Transverse colon (tissue), 3 donors: ENCODE measurements at regions not wholly inside any gene's neighbourhood (a gene's known extent, or its start where the extent isn't known, plus 50 kb on each side); places are given as distances from the start of the nearest gene placed in this dataset.

Source experiments
- POLR2A ChIP-seq: fragments of 450-650 bp; IDR thresholded peaks from one replicate; pipeline ENCODE4 v1.6.1; 2016; ENCODE audit warnings: antibody characterized with exemption, mild to moderate bottlenecking, moderate library complexity
- TF ChIP-seq, protein P1 (sequence below), 5 experiments: fragments of 200-600 bp in 3 of 5; fragments of 450-650 bp in 2 of 5; sonication (generic) in 3 of 5; IDR thresholded peaks; 1 replicate in 2 of 5; 2 replicates in 3 of 5; pipeline ENCODE4 v1.5.1; 2016 to 2017; ENCODE audit warnings: antibody characterized with exemption in 5 of 5, inconsistent platforms in 3 of 5, mild to moderate bottlenecking in 2 of 5, moderate library complexity in 1 of 5

DNA sequence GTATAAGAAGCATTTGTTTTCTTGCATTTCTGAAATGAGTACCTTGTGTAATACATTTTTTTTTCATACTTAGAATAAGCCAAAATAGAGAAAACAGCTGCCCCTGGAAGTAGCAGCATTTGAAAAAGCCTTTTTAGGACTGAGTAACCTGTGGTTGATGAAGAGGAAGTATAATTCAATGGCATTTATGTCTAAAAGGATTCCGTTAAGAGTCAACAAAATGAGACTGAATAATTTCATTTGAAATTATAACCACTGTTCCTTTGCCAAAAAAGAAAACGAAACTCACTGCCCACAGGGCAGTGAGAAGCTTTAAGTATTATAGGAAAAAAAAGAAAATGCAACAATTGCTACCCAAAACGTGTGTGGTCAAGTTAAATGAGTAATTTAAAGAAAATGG lies 705.6 kb upstream of the PHF14 start:
- TF ChIP-seq, protein P1, sequence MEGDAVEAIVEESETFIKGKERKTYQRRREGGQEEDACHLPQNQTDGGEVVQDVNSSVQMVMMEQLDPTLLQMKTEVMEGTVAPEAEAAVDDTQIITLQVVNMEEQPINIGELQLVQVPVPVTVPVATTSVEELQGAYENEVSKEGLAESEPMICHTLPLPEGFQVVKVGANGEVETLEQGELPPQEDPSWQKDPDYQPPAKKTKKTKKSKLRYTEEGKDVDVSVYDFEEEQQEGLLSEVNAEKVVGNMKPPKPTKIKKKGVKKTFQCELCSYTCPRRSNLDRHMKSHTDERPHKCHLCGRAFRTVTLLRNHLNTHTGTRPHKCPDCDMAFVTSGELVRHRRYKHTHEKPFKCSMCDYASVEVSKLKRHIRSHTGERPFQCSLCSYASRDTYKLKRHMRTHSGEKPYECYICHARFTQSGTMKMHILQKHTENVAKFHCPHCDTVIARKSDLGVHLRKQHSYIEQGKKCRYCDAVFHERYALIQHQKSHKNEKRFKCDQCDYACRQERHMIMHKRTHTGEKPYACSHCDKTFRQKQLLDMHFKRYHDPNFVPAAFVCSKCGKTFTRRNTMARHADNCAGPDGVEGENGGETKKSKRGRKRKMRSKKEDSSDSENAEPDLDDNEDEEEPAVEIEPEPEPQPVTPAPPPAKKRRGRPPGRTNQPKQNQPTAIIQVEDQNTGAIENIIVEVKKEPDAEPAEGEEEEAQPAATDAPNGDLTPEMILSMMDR (IDR thresholded peaks at IDR 0.05) = no peak
- TF ChIP-seq POLR2A = no peak
